HG02970 (cell line): ENCODE measurements at regions not wholly inside any gene's neighbourhood (a gene's known extent, or its start where the extent isn't known, plus 50 kb on each side); places are given as distances from the start of the nearest gene placed in this dataset.
"Not testable (repeated sequence)": the region's sequence is repeated elsewhere in the genome, so short reads cannot be mapped to it uniquely, and the experiment has no call there.

Experiments
- ATAC-seq: cut with Tn5 transposase; IDR thresholded peaks from one replicate; pipeline ENCODE4 v1.9.1; 2021; ENCODE audit warnings: mild to moderate bottlenecking, moderate library complexity, moderate number of reproducible peaks; ENCODE audit not compliant: unreplicated experiment, low FRiP score

DNA sequence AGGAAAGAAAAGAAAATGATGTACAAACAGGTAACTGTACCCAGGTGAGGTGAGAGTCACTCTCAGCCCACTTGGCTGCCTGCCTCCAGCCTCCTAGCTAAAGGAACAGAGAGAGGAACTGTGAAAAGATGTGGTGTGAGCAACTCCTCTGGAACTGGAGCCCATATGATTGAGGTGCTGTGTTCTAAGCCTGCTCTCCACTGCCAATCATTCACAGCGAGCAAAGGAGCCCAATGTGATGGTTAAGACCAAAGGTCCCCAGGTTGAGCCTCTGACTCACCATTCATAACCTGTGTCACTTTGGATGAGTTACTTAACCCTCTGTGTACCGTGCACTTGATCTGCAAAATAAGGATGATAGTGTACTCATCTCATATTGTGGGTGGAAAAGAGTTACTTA is 868.1 kb upstream of the AUTS2 start:
- ATAC-seq, result no peak

DNA sequence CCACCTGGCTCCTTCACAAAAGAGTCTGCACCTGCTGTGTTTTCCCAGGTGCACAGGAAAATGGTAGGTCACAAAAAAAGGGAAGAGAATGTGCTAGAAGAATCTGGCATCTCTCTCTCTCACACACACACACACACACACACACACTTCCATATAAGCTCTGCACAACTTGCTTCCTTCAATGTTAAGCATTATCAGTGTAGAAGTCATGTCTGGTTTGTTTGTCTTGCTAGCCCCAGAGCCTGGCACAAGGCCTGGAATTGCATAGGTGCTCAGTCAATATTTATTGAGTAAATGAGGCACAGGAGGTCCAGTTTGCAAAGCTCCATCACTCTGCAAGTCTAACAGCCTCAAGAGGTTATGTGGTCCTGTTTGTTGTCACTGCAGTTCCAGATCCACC is 867.3 kb upstream of the AUTS2 start:
- no peak for ATAC-seq

DNA sequence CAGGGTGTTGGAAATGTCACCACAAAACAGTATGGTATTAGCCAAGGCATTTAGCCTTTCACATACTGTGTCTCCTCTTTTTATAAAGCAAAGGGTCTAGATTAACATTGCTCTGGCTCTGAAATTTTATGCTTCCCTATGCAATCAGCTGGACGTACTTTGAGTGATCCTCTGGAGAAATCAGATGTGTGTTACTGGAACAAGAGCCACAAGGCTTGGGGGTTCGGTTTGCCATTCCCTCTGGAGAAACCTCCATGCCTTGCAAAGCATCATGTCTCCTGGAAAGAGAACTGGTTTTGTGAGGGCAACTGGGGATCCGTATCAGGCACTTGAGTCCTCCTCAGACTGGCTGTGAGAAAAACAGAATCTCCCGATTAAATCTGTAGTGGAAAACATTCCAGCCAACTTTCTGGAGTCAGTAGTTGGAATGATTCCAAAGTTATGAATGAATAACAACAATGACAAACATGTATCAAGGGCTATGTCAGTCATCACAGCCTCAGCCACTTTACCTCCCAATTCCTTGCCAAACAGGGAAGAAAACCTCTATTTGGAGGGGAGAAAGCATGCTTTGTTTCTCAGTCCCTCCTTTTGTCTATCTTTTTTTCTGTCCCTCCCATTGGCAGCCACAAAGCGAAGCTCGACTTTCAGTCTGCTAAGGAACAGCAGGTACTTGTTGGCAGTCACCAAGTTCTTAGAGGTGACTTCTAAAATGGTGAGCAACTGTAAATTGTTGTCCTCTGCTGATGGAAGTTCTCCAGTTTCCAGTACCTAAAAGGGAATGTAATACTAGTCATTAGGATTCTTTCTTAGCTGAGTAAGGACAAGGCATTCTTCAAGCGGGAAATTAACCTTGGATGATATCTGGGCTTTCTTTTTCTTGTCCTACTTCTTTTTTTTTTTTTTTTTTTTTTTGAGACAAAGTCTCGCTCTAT is 864.8 kb upstream of the AUTS2 start:
- ATAC-seq, result no peak

DNA sequence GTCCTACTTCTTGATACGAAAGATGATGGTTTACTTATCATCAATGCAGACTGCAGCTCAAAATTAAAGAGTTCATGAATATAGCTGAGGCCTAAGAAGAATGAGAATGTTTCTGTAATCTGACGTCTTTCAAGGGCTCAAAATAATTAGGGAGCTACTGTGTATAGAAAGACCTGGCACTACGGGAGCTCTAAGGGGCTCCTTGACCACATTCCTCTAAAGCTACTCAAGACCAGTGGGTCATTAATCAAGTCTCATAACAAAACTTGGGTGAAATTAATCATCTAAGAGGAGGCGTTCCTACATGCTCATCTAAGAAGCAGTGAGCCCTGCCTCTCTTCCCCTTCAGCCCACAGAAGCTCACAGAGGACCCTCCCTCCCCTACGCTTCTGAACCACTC is 863.8 kb upstream of the AUTS2 start:
- no peak for ATAC-seq

DNA sequence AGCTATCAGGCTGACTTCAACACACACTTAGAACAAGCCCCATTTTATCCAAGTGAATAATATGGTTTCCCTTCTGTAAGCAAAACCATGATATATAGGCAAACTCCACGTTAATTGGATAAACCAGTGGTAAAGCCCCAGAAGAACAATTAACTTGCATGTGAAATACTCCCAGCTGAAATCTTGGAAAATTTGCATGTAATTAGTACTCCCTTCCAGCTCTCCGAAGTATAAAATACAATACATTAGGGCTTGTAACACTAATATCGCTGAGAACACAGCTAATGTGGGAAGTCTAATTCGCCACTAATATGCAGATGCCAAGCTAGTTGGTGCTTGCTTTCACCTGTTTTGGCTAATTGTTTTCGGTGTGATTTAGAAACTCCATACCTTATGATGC is 859.0 kb upstream of the AUTS2 start:
- no peak for ATAC-seq

DNA sequence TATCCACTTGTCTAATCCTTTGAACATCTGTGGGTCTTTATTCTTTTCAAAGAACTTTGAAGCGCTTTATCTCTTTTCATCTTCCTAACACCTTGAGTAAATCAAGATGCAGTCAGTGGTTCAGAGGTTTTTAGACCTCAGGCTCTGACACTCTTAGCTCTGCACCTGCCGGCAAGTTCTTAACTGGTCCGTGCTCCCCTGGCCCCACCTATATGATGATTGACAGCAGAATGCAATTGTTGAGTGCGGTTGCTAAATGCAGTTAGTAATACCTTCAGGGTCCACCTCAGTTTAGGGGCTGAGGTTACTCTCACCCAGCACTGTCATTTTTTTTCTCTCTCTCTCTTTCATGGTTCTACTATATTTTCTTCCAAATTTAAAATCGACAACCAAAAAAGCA is 854.2 kb upstream of the AUTS2 start:
- ATAC-seq, result no peak

DNA sequence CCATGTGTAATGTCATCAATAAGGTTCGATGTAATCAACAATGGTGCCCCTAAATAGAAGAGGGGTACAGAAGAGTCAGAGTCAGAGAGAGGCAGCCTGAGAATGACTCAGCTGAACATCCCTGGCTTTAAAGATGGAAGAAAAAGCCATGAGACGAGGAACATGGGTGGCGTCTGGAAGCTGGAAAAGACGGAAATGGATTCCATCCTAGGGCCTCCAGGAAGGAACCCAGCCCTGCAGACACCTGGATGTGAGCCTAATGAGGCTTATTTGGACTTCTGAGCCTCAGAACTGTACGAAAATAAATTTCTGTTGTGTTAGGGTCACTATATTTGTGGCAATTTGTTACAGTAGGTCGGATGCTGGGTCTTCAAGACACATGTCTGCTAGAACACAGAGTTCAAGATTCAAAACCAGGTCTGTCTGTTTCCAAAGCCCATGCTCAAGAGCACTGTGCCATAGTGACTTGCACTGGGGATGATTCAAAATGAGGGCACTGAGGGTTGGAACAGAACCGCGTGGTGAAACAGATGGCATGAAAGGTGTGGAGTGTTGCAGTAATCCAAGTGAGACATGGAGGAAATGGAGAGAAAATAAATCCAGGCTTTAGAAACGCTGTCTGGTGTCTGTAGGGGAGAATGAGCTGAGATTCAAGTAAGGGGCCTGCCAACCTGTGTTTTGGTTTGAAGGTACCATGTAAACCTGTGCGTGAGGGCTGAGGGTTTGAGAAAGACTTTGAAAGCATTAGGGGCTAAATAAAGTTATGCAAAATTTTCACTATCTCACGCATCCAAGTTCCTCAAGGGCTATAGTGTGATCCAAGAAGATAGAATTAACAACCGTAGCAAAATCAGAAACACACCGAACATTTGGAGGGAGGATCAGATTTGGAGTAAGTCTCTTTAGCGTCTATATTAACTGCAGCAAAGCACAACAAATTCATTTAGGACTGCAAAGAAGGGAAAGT is 849.1 kb upstream of the AUTS2 start:
- no peak for ATAC-seq

DNA sequence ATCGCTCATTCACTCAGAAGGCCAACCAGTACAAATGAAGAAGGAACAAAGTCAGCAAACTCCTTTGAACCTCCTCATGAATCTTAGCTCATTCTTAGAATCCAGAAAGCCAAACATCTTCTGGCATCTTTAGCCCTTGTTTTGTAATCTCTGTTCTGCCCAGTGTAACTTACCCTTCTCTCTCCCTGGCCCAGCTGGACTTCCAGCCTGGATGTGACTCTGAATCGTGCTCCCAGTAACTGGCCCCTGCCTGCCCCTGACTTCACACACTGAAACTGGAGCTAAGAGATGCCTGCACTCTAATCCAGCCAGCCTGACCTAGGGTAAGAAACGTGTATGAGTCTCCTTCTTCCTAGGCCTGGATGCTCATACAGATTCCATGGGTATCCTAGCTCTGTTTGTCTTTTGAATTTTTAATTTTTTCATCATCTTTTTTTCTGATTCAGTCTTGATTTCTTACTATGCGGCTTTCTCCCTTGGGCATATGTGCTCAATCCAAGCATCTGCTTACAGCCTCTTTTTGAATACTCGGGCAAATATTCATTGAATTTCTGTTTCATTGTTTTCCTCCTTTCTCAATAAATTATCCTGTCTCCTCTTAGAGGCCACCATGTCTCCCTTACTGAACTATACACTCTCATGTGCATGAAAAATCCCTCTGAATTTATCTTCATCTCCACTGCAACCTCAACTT is 845.6 kb upstream of the AUTS2 start:
- ATAC-seq, result no peak

DNA sequence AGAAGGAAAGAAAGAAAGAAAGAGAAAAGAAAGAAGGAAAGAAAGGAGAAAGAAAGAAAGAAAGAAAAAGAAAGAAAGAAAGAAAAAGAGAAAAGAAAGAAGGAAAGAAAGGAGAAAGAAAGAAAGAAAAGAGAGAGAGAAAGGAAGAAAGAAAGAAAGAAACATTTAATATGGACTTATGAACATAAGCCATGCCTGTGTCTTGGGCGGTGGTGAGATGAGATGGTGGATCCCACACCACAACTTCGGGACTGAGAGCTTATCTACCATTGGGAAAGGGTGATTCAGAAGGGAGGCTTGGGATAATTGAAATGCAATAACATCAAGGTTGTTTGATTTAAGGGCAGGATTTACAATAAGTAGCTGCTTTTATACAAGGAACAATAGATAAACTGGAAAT is 843.9 kb upstream of the AUTS2 start:
- ATAC-seq, result no peak

DNA sequence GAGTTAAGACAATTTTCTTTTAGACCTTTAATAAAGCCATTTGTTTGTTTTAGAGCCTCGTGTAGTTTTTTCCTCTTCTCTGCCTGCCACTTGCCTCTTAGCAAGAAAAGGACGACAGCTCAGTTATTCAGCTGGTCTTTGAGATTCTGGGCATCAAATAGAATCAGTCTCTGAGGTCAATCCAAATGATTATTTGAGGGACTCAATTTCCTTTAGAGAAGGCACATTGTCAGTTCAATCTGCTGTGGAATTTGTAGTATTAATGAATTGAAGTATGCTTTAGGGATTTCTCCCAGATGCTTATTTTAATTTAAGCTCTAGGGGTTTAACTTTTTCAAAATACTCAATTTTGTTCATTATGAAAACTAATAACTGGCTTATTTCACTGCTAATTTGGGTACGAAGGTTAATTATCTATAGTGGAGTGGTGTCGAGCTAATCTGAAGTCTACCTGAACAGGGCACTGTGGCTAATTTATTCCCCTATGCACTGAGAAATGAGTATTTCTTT is 841.2 kb upstream of the AUTS2 start:
- no peak for ATAC-seq

DNA sequence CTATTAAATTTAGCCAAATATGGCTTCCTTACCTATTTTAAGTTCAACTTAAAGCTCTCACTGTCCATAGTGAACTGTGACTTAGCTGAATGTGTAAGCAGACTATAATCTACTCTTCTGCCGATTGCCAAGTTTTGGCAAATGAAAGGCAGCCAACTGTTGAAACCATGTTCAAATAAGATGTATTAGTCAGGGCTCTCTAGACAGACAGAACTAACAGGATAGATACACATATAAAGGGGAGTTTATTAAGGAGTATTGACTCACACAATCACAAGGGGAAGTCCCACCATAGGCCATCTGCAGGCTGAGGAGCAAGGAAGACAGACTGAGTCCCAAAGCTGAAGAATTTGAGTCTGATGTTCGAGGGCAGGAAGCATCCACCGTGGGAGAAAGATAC is 837.7 kb upstream of the AUTS2 start:
- ATAC-seq, result no peak

DNA sequence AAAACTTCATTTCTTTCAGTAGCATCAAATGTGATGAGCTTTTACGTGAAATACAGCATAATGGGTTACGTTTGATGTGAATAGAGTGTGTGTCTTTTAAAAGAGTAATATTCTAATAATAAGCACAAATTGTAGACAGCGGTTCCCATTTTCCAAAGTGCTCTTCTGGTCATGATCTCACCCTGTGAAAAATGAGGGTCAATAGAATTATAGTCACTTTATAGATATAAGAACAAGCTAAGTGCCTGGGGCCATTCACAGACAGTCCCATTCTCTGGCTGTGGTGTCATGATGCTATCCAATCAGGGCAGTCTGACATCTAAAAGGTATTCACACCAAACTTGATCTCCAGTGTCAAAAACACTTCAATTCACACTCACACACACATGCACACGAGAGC is 830.8 kb upstream of the AUTS2 start:
- ATAC-seq, result no peak

DNA sequence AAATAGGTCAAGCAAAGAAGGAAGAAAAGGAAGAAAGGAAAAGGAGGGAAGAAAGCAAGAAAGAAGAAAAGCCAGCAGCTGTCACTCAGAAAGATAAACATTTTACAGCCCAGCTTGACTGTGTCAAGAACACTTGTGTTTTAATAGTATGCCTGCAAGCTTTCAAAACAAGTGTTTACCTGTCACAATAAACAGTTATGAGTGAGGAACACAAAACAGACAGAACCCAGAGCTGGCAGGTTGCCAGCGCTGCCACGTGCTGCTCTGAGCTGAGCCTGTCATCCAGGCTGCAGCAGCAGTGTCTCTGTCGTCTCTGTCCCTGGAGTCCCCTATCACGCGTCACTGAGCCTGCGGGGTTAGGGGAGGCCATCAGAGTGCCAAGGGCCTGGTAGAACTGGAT is 827.6 kb upstream of the AUTS2 start:
- ATAC-seq, result no peak

DNA sequence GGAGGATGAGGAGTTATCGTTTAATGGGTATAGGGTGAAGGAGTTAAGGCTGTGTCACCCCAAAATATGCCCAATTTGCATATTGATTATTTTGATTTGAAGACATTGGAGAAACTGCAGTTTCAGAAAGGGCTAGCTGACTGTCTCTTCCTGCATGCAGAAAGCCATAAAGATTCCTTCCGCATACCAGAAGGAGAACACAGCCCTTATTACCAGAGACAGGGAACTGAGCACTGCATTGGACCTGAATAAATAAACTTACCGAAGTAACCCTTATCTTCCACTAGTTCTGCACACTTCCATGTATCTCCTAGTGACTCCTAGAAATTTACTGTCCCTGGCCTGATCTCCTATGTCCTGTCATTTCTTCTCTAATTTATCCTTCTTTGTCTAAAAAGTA is 821.9 kb upstream of the AUTS2 start:
- ATAC-seq, result no peak

DNA sequence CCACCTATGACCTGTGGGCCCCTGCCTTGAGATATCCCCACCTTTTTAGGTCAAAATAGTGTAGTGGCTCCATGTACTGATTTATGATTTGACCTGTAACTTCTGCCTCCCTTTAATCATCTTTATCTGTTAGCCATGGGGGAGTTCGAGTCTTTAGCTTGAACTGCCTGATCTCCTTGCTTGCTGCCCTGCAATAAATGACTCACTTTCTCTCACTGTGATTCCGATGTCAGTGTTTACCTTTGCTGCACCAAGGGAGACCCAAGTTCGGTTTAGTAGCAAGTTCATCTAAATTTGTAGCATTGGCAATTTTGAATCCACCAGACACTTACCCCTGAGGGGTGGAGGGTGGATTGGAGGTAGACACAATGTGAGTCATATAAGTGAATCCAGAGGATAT is 814.6 kb upstream of the AUTS2 start:
- no peak for ATAC-seq

DNA sequence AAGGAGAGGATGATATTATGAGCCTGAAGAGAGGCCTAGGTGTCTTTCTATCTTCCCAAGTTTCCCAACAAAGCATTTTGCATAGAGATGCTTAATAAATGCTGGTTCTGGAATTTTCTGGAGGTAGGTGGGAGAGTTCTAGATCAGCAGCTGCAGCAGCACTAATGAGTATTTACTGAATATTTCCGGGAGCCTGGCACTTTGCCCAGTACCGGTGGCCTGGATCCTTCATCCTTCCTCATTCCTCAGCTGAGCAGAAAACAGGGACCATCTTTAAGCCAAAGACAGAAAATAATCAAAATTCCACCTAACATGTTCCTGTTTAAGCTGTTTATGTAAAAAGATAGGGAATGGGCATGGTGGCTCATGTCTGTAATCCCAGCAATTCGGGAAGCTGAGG is 813.2 kb upstream of the AUTS2 start:
- no peak for ATAC-seq

DNA sequence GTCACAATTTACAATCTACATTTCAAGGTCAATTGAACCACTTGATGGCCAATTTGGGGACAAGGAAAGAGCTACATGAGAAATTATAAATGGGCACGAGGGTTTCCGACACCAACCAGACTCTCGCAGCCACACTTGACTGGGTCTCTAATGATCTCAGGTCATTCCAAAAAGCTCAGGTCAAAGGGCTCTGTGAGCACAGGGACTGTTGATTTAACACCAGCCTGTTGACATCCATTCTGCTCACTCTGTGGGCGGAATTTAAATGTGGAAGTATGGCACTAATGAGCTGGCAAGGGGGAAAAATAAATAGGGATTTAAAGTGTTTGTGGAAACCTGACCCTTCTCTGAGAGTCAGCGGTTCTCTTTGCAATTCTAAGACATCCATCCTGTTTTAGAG is 810.7 kb upstream of the AUTS2 start:
- no peak for ATAC-seq

DNA sequence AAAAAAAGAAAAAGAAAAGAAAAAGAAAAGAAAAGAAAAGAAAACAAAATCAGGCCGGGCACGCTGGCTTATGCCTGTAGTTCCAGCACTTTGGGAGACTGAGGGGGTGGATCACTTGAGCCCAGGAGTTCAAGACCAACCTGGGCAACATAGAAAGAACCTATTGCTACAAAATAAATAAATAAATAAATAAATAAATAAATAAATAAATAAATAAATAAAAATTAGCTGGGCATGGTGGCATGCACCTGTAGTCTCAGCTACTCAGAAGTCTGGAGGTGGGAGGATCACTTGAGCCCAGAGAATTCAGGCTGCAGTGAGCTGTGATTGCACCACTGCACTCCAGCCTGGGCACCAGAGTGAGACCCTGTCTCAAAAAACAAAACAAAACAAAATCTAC is 809.7 kb upstream of the AUTS2 start:
- ATAC-seq, result not testable (repeated sequence)

DNA sequence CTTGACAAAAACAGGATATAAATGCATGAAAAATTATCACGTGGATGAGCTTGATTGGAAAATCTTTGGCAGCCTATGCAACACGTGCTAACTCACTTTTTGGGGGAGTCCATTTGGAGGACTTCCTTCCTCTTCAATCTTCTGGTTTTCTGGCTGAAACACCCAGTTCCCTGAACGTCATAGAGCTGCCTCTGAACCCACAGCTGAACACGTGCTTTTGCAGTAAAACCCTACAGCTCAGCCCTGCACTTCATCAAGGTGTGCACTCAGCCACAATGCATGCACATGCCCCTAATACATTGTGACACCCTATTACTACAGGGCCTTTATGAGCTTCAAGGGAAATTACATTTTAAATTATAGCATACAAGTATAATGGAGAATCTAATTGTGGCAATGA is 808.7 kb upstream of the AUTS2 start:
- no peak for ATAC-seq

DNA sequence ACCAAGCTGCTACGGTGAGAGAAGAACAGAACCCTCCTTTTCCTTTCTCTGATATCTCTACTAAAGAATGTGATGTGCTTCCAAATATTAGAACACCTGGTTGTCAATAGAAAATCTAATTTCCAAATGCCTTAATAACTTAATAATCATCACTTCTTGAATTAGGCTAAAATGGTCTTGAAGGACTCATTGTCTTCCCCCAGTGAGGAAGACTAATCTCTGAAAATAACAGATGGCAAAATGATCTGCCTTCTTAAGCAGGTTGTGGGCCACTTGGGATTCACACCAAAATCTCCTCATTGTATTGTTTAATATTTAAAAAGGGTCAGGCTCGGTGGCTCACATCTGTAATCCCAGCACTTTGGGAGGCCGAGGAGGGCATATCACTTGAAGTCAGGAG is 805.9 kb upstream of the AUTS2 start:
- no peak for ATAC-seq

DNA sequence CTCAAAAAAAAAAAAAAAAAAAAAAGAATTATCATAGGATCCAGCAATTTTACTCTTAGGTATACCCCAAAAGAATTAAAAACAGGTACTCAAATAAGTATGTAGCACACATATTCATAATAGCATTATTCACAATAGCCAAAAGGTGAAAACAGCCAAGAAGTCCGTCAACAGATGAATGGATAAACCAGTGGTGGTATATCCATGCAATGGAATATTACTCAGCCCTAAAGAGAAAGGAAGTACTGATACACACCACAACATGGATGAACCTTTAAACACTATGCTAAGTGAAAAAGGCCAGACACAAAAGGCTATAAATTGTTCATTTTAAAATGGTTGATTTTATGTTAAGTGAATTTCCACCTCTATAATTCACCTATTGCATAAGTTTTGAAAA is 804.8 kb upstream of the AUTS2 start:
- ATAC-seq, result no peak
